K562 (cell line): ENCODE measurements at regions not wholly inside any gene's neighbourhood (a gene's known extent, or its start where the extent isn't known, plus 50 kb on each side); places are given as distances from the start of the nearest gene placed in this dataset.

Source experiments
- ATAC-seq: fragments of 200-7000 bp; cut with Tn5 transposase; 3 replicates; pipeline ENCODE4 v1.9.1; 2020; ENCODE audit warnings: moderate library complexity
- BruUV-seq: library from RNA; stranded (reverse); fragments of 400-500 nt; replicated peaks from 2 replicates; lab custom pipeline; 2021; lab: Mats Ljungman, UMichigan
- CTCF ChIA-PET: fragments of 300-600 bp; formaldehyde crosslinking; extraction: SDS; loops from one replicate; lab custom pipeline; 2021; ENCODE audit warnings: low intra/inter-chr PET ratio; lab: Yijun Ruan, JAX
- POLR2A ChIA-PET: fragments of 300-600, 350-650 bp; sonication (Branson Sonifier 250); formaldehyde crosslinking; extraction: SDS; loops from one replicate; lab custom pipeline; 2021; ENCODE audit warnings: antibody characterized with exemption, inconsistent platforms; lab: Yijun Ruan, JAX
- DNase-seq, 4 experiments: peaks; one replicate each; pipeline versions ENCODE4 v3.0.0 to v3.0.0-alpha.2; 2011 to 2018; ENCODE audit warnings: low spot score in 3 of 4, mixed read lengths in 3 of 4; ENCODE audit errors: extremely low read depth in 1 of 4
- FAIRE-seq: peaks from 2 replicates; lab custom pipeline; 2011; peaks lifted over from hg19 to GRCh38; lab: Jason Lieb, UNC
- H2AFZ ChIP-seq: 2 replicates; pipeline ENCODE4 v1.6.0; 2011; ENCODE audit warnings: low read depth, low read length, control low read depth, inconsistent platforms
- H3K27ac ChIP-seq: fragments of 200-600 bp; 3 replicates; pipeline ENCODE4 v1.8.0; 2011; ENCODE audit warnings: low read depth, mild to moderate bottlenecking, control low read depth, inconsistent platforms, low read length, moderate library complexity, mixed read lengths; ENCODE audit errors: extremely low read depth
- H3K27me3 ChIP-seq, 2 experiments: fragments of 300-600 bp in 1 of 2; 2 replicates in 1 of 2; 3 replicates in 1 of 2; pipeline versions ENCODE4 v1.6.0 to v1.8.0; 2011; ENCODE audit warnings: inconsistent platforms in 2 of 2, low read length in 2 of 2, mild to moderate bottlenecking in 1 of 2, mixed read lengths in 1 of 2, moderate library complexity in 1 of 2; ENCODE audit not compliant: control insufficient read depth in 2 of 2, insufficient read depth in 2 of 2
- H3K36me3 ChIP-seq: fragments of 300-600 bp; 3 replicates; pipeline ENCODE4 v1.8.0; 2011; ENCODE audit warnings: mild to moderate bottlenecking, low read length, inconsistent platforms; ENCODE audit not compliant: control insufficient read depth, insufficient read depth
- H3K4me1 ChIP-seq, 2 experiments: fragments of 200-600 bp in 1 of 2; replicated peaks in 1 of 2; 2 replicates in 1 of 2; 3 replicates in 1 of 2; pipeline versions ENCODE4 v1.5.1 to v1.8.0; 2011; ENCODE audit warnings: inconsistent platforms in 2 of 2, low read length in 2 of 2, mild to moderate bottlenecking in 1 of 2, mixed read lengths in 1 of 2, moderate library complexity in 1 of 2; ENCODE audit not compliant: control insufficient read depth in 2 of 2, insufficient read depth in 2 of 2
- H3K4me2 ChIP-seq: 2 replicates; pipeline ENCODE4 v1.6.1; 2011; ENCODE audit warnings: low read length, control low read depth, inconsistent platforms, mixed read lengths; ENCODE audit not compliant: insufficient read depth
- H3K4me3 ChIP-seq: fragments of 200-600 bp; sonication (generic), shearing (Covaris generic); 2 replicates; pipeline ENCODE4 v1.5.1; 2016; ENCODE audit warnings: control low read depth, inconsistent platforms
- H3K79me2 ChIP-seq: fragments of 200-600 bp; 3 replicates; pipeline ENCODE4 v1.8.0; 2011; ENCODE audit warnings: low read length, inconsistent platforms; ENCODE audit not compliant: control insufficient read depth, insufficient read depth
- H3K9ac ChIP-seq, 2 experiments: 2 replicates each; pipeline versions ENCODE4 v1.6.0 to v1.6.1; 2011; ENCODE audit warnings: low read depth in 2 of 2, low read length in 2 of 2, control low read depth in 1 of 2, inconsistent platforms in 1 of 2, mild to moderate bottlenecking in 1 of 2, mixed read lengths in 1 of 2; ENCODE audit not compliant: insufficient read depth in 1 of 2
- H3K9me1 ChIP-seq: one replicate; pipeline ENCODE4 v1.6.0; 2011; ENCODE audit warnings: inconsistent platforms, mild to moderate bottlenecking, low read length, moderate library complexity; ENCODE audit not compliant: control insufficient read depth, insufficient read depth
- H3K9me3 ChIP-seq: replicated peaks from 2 replicates; pipeline ENCODE4 v1.5.1; 2011; ENCODE audit warnings: low read depth, low read length, inconsistent platforms; ENCODE audit not compliant: control insufficient read depth, insufficient read depth
- H4K20me1 ChIP-seq: replicated peaks from 2 replicates; pipeline ENCODE4 v1.6.1; 2011; ENCODE audit warnings: low read length, inconsistent platforms, mixed read lengths; ENCODE audit not compliant: control insufficient read depth, insufficient read depth
- ATF1 ChIP-seq, 2 experiments: fragments of 450-650 bp in 1 of 2; IDR thresholded peaks; 2 replicates each; pipeline ENCODE4 v1.6.1; 2016; ENCODE audit warnings: missing compliant biosample characterization in 1 of 2, missing genetic modification characterization in 1 of 2
- CTCFL ChIP-seq: IDR thresholded peaks from 2 replicates; pipeline ENCODE4 v1.6.1; 2011; ENCODE audit warnings: borderline replicate concordance, low read depth, mild to moderate bottlenecking, moderate library complexity, low read length; ENCODE audit not compliant: insufficient read depth, poor library complexity, severe bottlenecking
- HMBOX1 ChIP-seq: sonication (generic); IDR thresholded peaks from 2 replicates; pipeline ENCODE4 v1.6.1; 2016
- HMGXB4 ChIP-seq: sonication (generic); formaldehyde crosslinking; IDR thresholded peaks from 2 replicates; pipeline ENCODE4 v1.8.1; 2023; ENCODE audit warnings: mild to moderate bottlenecking, missing genetic modification reagents
- MXI1 ChIP-seq: IDR thresholded peaks from 2 replicates; pipeline ENCODE4 v1.6.1; 2011; ENCODE audit warnings: low read depth, mild to moderate bottlenecking, improper control_type of control experiment, low read length
- SMARCA5 ChIP-seq: fragments of 450-650 bp; IDR thresholded peaks from 2 replicates; pipeline ENCODE4 v1.6.1; 2016
- XRCC3 ChIP-seq: fragments of 450-650 bp; IDR thresholded peaks from 2 replicates; pipeline ENCODE4 v1.6.1; 2017; ENCODE audit warnings: mild to moderate bottlenecking, moderate library complexity
- ZNF143 ChIP-seq: sonication (generic); formaldehyde crosslinking; IDR thresholded peaks from 2 replicates; pipeline ENCODE4 v1.9.0; 2022; ENCODE audit warnings: mild to moderate bottlenecking, missing genetic modification reagents
- ZNF263 ChIP-seq: sonication (generic); formaldehyde crosslinking; IDR thresholded peaks from 2 replicates; pipeline ENCODE4 v1.8.0; 2022; ENCODE audit warnings: mild to moderate bottlenecking, missing genetic modification reagents, borderline replicate concordance
- ZNF780A ChIP-seq: fragments of 250-450 bp; sonication (Bioruptor Pico); IDR thresholded peaks from 2 replicates; pipeline ENCODE4 v1.5.0; 2021; ENCODE audit warnings: mild to moderate bottlenecking
- ZNF79 ChIP-seq: fragments of 250-450 bp; sonication (Bioruptor Pico); IDR thresholded peaks from 2 replicates; pipeline ENCODE4 v1.4.0; 2020; ENCODE audit warnings: low read depth, mild to moderate bottlenecking, moderate library complexity
- WGBS: fragments of 100-300 bp; shearing (Covaris generic); methylation state at CpG from one replicate; pipeline ENCODE4 v1.1.6; 2016; ENCODE audit warnings: low coverage, mixed read lengths; ENCODE audit not compliant: insufficient coverage; ENCODE audit errors: missing lambda C conversion rate; 5-methylcytosine and 5-hydroxymethylcytosine counted together
- in situ Hi-C: fragments of 300-500 bp; cut with MboI; formaldehyde crosslinking; loops from 4 replicates; pipeline ENCODE4 v1.15.0; 2018; ENCODE audit warnings: inconsistent platforms, mixed read lengths
- intact Hi-C: fragments of 100-400 bp; cut with micrococcal nuclease; formaldehyde crosslinking; loops from 2 replicates; pipeline ENCODE4 v1.14.2; 2022

GRCh38 chr1:228852024-228852423, 116.7 kb downstream of the RHOU start (continued):
- TF ChIP-seq CTCFL (no peak), SMARCA5 (no peak)
- TF ChIP-seq, all 486 proteins: peak for 0

GRCh38 chr1:228852511-228853088, 117.3 kb downstream of the RHOU start:
- Histone ChIP-seq H3K36me3 (no peaks in the 10 kb centered on the region), H3K9me1 (no peaks in the 10 kb centered on the region), H3K4me3 (no peak overlapping the region), H3K27ac (no peak overlapping the region), H3K27me3 (peaks cover 0 to 4% of the 10 kb centered on the region in 2 experiments; a peak in 1 of 5 replicates), H3K79me2 (no peaks in the 10 kb centered on the region), H3K4me1 (no peaks in the 10 kb centered on the region), H4K20me1 (no peaks in the 10 kb centered on the region), H3K4me2 (no peak overlapping the region)
- WGBS: 0% methylated on average over 3 of the region's 3 CpGs
- in situ Hi-C loops: no loop called here
- intact Hi-C loops: no loop called here
- ATAC-seq (no peak), DNase-seq (no peak)
- no peak for TF ChIP-seq HMGXB4 (CRISPR knock-in tag)
- TF ChIP-seq HMBOX1: no peak
- TF ChIP-seq MXI1: no peak
- TF ChIP-seq XRCC3: no peak
- no peak for TF ChIP-seq ZNF780A (CRISPR knock-in tag)
- no peak for TF ChIP-seq ATF1 (CRISPR knock-in tag; IDR thresholded peaks at IDR 0.05)
- TF ChIP-seq ATF1 (tag; IDR thresholded peaks at IDR 0.05): no peak
- TF ChIP-seq ZNF79: no peak
- TF ChIP-seq ZNF263 (CRISPR knock-in tag): no peak
- no peak for TF ChIP-seq ZNF143
- TF ChIP-seq, all 486 proteins: peak for 0
- ChIA-PET POLR2A (no interaction called here), CTCF (no interaction called here)
- BruUV-seq: no TSS peak
- no peak for FAIRE-seq
- Histone ChIP-seq H2AFZ (no peak overlapping the region), H3K9me3 (no peaks in the 10 kb centered on the region), H3K9ac (no peak overlapping the region)
